EH (cell line): ENCODE measurements at regions not wholly inside any gene's neighbourhood (a gene's known extent, or its start where the extent isn't known, plus 50 kb on each side); places are given as distances from the start of the nearest gene placed in this dataset.
A peak's percentile ranks its signal among the peaks of the same experiment; 100 is the strongest.

ENCODE experiments used
- DNase-seq: peaks from one replicate; pipeline ENCODE4 v3.0.0-alpha.2; 2015; ENCODE audit warnings: low read depth

DNA sequence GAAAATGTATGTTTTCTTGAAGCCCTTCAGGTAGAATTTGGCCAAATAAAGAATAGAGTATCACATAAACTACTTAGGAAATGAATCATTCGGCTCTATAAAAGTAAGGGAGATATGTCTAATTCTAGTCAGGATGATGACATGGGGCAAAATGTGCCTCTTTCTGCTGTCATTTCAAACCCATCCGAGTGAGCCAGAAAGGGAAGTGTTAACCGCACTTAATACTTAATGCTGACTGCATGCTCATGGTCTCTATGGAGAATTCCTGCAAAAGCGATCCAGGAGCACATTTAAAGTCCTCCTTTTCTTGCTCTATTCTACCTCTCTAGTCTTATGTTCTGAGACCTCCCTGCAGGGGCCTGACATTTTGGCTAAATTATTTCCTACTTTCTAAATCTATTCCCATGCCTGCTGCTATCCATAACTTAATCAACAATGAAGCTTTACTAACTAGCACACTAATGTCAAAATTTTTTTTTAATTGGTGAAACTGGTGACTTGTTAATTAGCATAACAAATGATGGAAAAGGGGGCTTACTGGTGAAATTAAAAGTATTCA lies 127.4 kb downstream of the CDC42EP3 start:
- no peak for DNase-seq

DNA sequence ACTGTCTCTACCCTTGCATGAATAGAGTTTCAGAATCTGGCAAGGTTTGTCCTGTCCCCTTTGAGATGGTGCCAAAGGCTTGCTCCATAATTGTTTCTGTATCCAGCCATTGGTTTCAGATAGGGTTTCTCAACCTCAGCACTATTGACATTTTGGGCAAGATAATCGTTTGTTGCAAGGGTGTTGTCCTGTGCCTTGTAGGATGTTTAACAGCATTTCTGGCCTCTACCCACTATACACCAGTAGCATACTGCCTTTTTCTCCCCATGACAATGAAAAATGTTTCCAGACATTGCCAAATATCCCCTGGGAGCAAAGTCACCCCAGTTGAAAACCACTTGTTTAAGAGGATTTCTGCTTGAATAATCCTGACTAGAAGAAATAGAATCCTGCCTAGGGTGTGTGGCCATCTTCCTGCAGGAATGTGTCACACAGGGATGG lies 126.8 kb downstream of the CDC42EP3 start:
- no peak for DNase-seq

DNA sequence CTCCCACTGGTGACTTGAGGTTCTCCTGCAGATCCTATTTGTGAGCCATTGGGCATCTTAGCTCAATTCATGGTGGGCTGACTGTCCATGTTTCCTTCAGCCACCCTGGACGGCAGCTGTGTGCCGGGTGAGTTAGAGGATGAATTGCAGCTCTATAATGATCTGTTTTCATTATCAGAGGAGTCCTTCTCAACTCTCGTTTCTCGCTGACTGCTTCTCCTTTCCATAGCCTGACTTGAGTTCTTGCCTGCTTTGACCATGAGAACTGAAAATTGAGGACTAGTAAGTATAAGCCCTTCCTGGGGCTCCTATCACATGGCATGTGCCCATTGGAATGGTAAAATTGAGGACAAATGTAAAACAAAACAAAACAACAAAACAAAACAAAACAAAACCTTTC lies 121.8 kb downstream of the CDC42EP3 start:
- DNase-seq = no peak

DNA sequence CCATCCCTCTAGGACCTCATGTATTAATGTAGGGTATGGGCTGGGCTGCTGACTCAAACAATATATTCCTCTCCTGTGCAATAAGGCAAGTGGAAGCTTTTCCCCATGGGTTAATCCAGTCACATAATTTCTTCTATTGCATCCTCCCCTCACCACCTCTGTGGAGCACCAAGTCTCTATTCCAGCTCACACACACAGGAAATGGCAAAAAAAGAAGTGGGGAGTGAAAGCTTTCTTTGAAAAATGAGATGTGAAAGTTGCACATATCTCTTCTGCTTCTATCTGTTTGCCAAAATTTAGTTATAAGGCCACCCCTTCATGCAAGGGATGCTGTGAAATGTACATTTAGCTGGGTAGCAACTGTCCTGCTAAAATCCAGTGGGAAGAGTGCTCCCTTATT lies 121.3 kb downstream of the CDC42EP3 start:
- no peak for DNase-seq

DNA sequence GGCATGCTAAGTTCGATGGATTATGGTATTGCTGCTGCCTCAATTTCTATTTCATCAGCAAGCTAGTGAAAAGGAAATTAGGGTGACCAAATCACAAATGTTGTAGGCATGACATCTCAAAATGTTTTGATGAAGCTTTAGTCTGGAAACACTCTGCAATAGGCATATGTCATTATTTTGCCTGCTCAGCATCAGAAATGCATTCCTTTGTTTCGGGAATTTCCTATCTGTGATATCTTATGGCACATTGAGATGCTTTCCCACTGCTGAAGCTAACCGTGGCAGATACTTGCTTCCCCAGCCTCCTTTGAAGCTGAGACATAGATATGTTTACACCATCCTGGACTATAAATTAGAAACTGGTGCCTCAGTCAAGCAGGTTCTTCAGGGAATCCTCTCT lies 119.7 kb downstream of the CDC42EP3 start:
- DNase-seq = peak; percentile 14

DNA sequence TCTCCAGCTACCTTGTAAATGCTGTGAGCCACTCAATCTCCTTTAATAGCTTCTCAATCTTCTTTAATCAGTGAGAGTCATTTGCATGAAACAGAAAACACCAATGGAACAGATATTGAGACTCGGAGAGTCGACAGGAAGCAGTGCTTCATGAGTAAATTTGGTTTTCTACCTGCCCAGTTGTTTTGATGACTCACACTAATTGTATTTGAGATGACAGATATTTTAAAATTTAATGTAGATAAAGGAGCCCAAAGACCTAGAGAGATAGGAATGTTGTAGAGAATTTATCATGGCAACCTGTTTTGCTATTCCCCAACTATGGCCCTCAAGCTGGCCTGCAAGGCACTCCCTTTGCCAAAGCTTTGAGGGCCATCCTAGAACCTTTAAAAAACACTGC lies 119.1 kb downstream of the CDC42EP3 start:
- DNase-seq = no peak

DNA sequence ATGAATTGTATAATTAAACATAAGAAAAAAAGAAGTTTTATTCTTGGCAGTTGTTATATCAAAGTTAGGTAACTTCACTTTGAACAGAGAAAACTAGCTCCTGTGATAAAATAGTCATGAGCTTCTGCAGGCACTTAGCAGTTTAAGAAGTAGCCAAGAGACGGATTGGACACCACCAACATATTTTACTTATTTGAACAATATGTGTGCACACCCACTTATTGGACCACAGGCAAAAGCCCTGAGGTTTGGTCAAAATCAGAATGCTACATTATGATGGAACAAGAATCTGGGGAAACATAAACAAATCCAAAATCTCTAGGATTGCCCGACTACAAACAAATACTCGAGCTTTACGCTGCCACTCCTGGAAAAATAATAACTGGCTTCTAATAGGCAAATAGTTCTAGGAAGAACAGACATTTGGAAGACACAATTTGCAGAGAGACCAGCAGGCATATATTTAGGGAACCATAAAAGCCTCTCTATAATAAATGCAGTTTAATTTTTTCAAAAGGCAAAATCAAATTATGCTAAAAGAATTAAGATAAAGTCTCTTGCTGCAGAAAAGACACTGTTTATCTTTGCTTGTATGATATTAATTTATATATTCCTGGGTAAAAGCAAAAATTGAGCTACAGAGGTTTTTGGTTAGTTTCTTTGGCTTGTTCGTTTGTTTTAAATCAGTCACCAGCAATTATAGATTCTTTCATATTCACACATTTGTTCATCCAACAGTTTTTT lies 117.9 kb downstream of the CDC42EP3 start:
- no peak for DNase-seq

DNA sequence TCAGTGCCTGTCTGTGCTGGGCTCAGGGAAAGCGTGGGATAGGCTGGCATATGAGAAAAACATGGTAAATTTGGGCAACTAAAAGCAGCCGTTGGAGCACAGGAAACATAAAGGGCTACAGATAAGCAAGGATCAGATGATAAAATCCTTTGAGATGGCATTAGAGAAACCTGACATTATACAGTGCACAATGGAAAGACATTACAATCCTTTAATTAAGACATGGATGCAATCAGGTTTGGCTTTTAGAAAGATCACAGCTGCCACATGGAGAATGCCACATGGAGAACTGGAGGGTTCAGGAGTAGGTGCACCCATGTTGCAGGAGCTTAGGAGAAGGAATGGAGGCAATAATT lies 117.3 kb downstream of the CDC42EP3 start:
- no peak for DNase-seq

DNA sequence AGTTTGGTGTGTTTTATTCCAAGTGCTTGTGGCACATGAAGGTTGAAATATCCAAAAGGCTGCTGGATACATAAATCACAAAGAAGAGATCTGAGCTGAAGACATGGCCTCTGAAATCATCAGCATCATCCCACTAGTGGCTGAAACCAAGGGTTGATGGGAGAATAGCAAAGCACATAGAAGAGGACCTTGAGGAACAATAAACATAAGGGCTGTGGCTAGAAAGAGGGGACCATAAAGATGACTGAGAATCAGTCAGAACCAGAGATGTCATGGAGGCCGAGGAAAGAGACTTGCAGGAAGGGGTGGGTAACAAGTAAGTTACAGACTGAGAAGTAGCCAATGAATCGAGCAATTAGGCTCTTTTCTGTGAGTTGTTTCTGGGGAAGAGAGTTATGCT lies 116.8 kb downstream of the CDC42EP3 start:
- no peak for DNase-seq

DNA sequence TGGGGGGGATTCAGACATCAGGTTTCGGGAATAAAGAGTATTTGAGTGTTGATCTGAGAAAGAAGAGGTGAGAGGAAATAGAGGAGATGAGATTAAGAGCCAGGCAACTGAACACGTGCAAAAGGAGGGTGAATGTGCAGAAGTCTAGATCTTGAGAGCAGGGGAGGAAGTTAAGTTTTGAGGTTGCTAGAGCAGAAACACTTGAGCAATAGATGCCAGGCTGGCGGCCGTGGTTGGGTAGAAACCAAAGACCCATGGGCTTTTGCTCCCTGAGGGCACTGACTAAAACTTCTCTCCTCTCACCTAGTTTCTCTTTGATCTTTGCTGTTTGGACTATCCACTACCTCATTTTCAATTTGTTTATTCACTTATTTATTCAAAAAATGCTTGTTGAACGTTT lies 116.0 kb downstream of the CDC42EP3 start:
- no peak for DNase-seq

DNA sequence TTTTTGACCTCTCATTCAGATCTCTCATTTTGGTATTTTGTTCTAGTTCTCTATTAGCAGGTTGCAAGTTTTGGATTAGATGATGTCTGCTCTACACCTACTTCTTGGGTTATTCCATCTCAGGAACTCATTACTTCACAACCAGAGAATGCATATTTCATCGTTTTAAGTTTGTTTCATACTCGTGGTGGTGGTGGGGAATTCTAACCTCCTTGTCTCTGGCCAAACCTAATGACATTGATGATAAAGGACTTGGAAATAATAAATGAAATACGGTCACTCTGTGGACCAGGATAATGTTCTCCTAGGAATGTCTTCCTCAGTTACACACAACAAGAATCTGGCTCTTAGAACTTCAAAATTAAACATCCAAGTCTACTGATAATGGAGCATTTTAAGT lies 115.2 kb downstream of the CDC42EP3 start:
- no peak for DNase-seq

DNA sequence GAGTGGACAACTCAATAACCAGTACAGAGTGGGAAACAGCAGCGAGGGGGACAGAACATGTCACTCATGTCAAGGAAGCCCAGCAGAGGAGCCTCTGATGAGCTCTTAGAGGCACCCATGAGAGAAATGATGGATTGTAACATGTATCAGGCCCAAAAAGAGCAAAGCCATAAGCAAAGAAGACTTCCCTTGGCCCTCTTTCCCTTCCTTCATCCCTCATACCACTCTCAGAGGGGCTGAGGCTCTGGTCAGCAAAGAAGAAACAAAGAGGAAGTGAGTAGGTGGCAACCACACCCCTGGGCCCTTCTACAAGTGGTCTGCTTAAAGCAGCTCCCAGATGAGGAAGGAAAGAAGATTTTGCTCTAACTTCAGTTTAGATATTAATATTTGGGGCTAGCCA lies 112.8 kb downstream of the CDC42EP3 start:
- DNase-seq = no peak

DNA sequence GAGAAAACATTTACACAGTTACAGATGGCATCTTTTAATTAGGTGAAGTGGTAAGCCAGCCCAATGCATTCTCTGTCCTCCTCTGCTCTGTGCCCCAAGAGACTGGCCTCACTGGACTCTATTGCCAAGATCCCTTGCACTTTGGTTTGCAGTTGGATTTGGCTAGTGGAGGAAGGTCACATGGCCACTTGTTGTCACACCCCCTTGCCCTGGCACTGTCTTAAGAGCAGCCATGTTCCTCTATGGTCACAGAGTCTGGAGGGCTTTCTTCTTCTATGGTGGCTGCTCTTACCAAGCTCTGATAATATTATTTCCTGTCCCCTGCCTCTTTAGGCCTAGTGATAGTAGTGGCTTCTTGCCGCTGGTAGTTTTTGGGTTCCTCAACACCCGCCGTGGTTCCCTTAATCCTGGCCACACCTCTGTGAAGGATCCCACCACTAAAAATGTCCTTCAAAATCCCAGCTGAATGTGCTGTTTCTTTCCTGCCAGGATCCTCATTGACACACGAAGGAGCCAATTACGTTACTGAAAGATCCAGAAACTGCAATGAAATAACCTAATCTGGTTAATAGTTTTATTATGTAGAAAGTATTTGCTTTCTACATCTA lies 111.1 kb downstream of the CDC42EP3 start:
- no peak for DNase-seq

DNA sequence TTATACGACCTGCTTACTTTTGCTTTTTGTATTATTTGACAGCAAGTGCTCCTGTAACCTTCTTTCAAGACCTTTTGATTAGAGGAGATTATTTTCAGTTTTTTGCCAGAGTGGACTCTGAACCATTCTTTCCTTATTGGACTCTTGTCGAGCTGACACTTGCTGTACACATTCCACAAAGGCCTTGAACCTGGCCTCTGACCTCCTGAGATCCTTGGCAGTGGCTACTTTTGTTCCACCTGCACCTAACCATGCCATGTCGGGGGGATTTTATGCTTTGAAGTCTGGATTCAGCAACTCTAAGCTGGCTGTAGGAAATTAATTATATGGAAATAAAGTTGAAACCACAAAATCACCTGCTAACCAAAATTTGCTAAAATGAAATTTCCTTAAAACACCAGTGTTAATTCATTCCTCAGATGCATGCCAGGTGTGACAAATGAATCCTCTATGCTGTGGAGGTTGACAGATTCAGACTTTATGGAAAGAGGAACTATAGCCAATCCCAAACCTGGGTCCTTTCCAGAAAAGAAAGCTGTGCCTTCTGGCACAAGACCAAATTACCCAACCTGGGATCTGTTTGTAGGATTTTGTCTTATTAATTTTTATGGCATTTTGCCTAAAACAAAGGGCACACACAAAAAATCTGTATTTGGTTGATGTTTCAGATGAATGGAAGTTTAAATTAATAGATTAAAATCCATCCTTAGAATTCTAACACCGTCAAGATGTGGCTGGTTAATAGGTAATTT lies 110.4 kb downstream of the CDC42EP3 start:
- DNase-seq = no peak

DNA sequence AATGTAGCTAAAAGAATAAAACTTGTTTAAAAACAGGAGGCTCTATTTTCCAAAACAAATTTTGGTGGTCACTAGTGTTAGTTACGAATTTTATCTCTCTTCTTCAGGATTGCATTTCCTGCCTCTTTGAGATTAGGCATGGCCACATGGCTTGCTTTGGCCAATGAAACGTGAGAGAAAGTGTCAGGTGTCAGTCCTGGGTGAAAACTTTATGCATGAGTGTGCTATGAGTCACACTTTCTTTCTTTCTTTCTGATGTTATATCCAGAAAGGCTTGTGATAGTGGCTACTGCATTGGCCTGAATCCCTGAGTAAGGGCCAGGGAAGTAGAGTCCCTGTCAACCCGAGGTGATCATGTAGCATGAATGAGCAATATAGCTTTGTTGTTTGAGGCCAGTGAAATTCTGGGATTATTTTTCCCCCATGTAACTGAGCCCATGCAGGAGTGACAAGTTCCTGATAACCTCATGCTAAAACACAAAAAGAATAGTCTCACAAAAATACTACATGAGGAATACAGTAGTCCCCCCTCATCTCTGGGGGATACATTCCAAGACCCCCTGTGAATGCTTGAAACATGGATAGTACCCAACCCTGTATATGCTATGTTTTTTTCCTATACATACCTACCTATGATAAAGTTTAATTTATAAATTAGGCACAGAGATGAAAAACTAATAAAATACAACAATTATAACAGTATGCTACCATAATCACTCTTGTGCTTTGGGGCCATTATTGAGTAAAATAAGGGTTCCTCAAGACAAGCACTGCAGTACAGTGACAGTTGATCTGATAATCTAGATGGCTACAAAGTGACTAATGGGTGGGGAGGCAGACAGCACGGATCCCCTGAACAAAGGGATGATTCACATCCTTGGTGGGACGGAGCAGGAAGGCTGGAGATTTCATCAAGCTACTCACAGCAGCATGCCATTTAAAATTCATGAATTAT lies 109.5 kb downstream of the CDC42EP3 start:
- peak; percentile 94 for DNase-seq

DNA sequence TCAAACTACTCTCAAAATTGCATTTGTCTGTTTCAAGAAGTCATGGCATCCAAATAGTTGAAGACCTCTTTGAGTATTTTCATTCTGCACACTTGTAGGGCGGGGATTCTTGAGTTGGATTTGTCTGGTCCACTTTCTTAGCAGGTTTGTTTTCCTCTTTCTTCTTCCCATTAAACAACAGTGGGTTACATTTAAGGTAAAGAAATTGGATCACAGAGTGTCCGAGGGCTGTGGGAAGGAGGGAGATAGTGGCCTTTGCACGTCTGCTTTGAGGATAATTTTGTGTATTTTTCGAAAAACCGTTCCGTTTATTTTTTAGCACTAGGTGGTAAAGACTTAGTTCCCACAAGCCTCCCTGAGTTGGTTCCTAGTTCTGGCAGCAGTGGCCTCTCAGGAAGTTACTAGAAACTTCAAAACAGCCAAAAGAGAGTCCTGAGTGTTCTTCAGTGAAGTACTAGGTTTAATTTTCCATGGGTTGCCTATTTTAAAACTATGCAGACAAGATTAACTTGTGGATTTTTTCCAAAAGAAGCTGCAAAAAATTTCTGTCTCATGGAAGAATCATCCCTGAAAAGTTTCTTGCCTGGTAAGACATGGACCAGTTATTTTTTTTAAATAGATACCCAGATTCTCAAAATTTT lies 107.9 kb downstream of the CDC42EP3 start:
- DNase-seq = peak; percentile 71

DNA sequence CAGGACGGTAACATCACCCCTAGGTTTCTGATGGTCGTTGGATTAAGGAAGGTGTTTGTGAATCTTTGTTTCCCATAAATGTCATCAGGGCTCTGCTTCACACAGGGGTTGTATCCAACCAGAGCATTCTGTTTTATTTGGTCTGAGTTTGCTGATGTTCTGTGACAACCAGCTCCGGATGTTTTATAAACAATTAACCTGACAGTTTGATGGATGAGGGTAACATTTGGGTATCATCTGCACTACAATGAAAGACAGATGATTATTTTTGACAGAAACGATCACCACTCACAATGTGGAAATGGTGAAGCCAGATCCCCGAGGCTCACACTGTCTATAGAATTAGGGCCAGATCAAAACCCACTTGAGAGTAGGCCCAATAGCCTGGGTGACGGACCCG lies 107.1 kb downstream of the CDC42EP3 start:
- DNase-seq = no peak

DNA sequence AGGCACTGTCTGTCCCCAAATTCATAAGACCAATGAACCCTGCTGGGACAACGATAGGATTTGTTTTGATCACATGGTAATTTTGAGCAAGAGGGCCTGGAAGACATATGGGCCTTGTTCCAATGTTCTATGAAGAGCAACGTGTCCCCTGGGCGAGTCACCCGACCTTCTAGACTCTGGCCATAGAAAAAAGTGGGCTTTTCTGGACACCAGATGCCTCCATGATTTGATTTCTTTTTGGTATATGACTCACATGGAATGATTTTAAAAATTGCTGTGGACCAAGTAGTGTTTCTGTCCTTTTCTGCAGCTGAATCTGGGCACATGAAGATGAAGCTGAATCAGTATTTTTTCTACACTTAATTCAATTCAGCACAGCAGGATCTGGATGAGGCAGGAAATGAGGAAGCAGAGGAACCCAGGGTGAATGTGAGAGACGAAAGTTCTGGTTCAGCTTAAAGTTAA lies 104.9 kb downstream of the CDC42EP3 start:
- DNase-seq = peak; percentile 90

DNA sequence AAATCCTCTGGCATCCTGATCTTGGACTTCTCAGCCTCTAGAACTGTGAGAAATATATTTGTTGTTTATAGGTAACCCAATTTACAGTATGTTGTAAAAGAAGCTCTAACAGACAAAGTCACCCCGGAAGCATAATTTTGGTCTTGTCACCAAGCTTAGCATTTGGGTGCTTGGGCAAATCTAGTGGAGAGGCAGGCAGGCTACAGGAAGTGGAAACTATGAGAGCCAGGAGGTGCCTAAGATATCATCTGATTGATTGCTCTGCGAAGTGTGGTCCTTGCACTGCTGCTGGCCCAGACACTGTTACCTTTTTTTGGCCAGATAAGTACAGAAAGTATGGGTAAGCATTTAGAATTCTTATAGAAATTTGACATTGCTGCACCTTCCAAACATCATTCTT lies 102.9 kb downstream of the CDC42EP3 start:
- DNase-seq = no peak

DNA sequence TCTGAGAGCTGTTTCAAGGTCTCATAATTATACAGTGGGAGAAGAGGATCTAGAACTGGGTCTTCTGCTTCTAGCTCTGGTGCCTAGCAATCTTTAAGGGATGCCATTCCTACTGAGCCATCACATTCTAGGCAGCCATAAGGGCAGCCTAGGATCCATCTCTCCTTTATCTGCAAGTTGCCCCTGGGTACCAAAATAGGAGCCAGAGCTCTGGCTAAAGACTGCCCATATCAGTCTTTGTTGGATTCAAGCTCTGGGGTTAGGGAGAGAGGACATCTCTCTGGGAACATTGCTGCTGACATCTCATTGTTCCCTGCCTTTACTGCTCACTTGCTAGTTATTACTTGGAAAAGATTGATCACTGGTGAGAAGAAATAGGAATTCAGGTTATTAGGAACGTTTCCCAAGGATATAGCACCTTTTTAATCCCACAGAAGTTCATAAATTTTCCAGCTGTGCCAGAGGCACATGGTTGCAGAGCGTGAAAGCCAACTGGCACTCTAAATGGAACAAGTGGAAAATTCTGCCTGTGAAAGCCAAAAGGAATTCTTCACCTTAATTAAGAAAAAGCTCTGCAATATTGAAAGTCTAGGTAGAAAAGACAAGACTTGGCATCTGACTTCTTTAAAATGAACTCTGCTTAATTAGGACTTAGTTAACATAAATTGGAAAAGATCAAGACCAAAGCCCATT lies 102.2 kb downstream of the CDC42EP3 start:
- DNase-seq = no peak
